ENCODE measurements at regions not wholly inside any gene's neighbourhood (a gene's known extent, or its start where the extent isn't known, plus 50 kb on each side); places are given as distances from the start of the nearest gene placed in this dataset.

- no peak overlapping the region for H3K27ac Mint-ChIP-seq
- no peak overlapping the region for H3K4me3 Mint-ChIP-seq
- DNase-seq (ENCODE audit: low spot score) = no peak
- no peaks in the 10 kb centered on the region for H3K27me3 Mint-ChIP-seq (ENCODE audit: insufficient read depth)
- no peaks in the 10 kb centered on the region for H3K9me3 Mint-ChIP-seq
- H3K36me3 Mint-ChIP-seq (ENCODE audit: low read depth) = no peaks in the 10 kb centered on the region
- no peaks in the 10 kb centered on the region for H3K4me1 Mint-ChIP-seq (ENCODE audit: low read depth)
- intact Hi-C loops (cut with micrococcal nuclease) = no loop called here
These were observed 158.9 kb upstream of the PROX1 start for GRCh38 chr1:213828867-213829266.

- intact Hi-C loops (cut with micrococcal nuclease) = no loop called here
- Mint-ChIP-seq H3K4me3 (no peak overlapping the region), H3K27me3 (ENCODE audit: insufficient read depth) (no peaks in the 10 kb centered on the region), H3K36me3 (ENCODE audit: low read depth) (no peaks in the 10 kb centered on the region), H3K27ac (no peak overlapping the region), H3K9me3 (no peaks in the 10 kb centered on the region), H3K4me1 (ENCODE audit: low read depth) (no peaks in the 10 kb centered on the region)
- no peak for DNase-seq (ENCODE audit: low spot score)
These were observed 158.0 kb upstream of the PROX1 start for GRCh38 chr1:213829780-213830179.

- intact Hi-C loops (cut with micrococcal nuclease) = no loop called here
These were observed 157.4 kb upstream of the PROX1 start for GRCh38 chr1:213830371-213830770.

GRCh38 chr1:213840575-213840974, 147.2 kb upstream of the PROX1 start:
- H3K27ac Mint-ChIP-seq = no peak overlapping the region
- no peaks in the 10 kb centered on the region for H3K9me3 Mint-ChIP-seq
- intact Hi-C loops (cut with micrococcal nuclease) = no loop called here
- H3K4me3 Mint-ChIP-seq = no peak overlapping the region
- DNase-seq (ENCODE audit: low spot score) = no peak
- no peaks in the 10 kb centered on the region for H3K36me3 Mint-ChIP-seq (ENCODE audit: low read depth)
- no peaks in the 10 kb centered on the region for H3K27me3 Mint-ChIP-seq (ENCODE audit: insufficient read depth)
- H3K4me1 Mint-ChIP-seq (ENCODE audit: low read depth) = no peaks in the 10 kb centered on the region

More at GRCh38 chr1:213830371-213830770, 157.4 kb upstream of the PROX1 start:
- Mint-ChIP-seq H3K4me3 (no peak overlapping the region), H3K27me3 (ENCODE audit: insufficient read depth) (no peaks in the 10 kb centered on the region), H3K36me3 (ENCODE audit: low read depth) (no peaks in the 10 kb centered on the region), H3K9me3 (no peaks in the 10 kb centered on the region), H3K4me1 (ENCODE audit: low read depth) (no peaks in the 10 kb centered on the region), H3K27ac (no peak overlapping the region)
- no peak for DNase-seq (ENCODE audit: low spot score)

GRCh38 chr1:213844632-213845031, 143.1 kb upstream of the PROX1 start:
- intact Hi-C loops (cut with micrococcal nuclease) = no loop called here
- DNase-seq (ENCODE audit: low spot score) = no peak
- no peaks in the 10 kb centered on the region for H3K27me3 Mint-ChIP-seq (ENCODE audit: insufficient read depth)
- H3K27ac Mint-ChIP-seq = no peak overlapping the region
- H3K4me1 Mint-ChIP-seq (ENCODE audit: low read depth) = no peaks in the 10 kb centered on the region
- H3K9me3 Mint-ChIP-seq = no peaks in the 10 kb centered on the region
- no peak overlapping the region for H3K4me3 Mint-ChIP-seq
- H3K36me3 Mint-ChIP-seq (ENCODE audit: low read depth) = no peaks in the 10 kb centered on the region

GRCh38 chr1:213852107-213852506, 135.7 kb upstream of the PROX1 start:
- no peaks in the 10 kb centered on the region for H3K27me3 Mint-ChIP-seq (ENCODE audit: insufficient read depth)
- H3K9me3 Mint-ChIP-seq = no peaks in the 10 kb centered on the region
- intact Hi-C loops (cut with micrococcal nuclease) = no loop called here
- H3K27ac Mint-ChIP-seq = no peak overlapping the region
- no peak for DNase-seq (ENCODE audit: low spot score)
- H3K4me3 Mint-ChIP-seq = no peak overlapping the region
- H3K4me1 Mint-ChIP-seq (ENCODE audit: low read depth) = no peaks in the 10 kb centered on the region
- no peaks in the 10 kb centered on the region for H3K36me3 Mint-ChIP-seq (ENCODE audit: low read depth)

- Mint-ChIP-seq H3K4me3 (no peak overlapping the region), H3K36me3 (ENCODE audit: low read depth) (no peaks in the 10 kb centered on the region), H3K27ac (no peak overlapping the region), H3K4me1 (ENCODE audit: low read depth) (no peaks in the 10 kb centered on the region), H3K9me3 (no peaks in the 10 kb centered on the region), H3K27me3 (ENCODE audit: insufficient read depth) (no peaks in the 10 kb centered on the region)
- intact Hi-C loops (cut with micrococcal nuclease) = no loop called here
- no peak for DNase-seq (ENCODE audit: low spot score)
These were observed 129.2 kb upstream of the PROX1 start for GRCh38 chr1:213858581-213858980.

GRCh38 chr1:213861841-213862240, 125.9 kb upstream of the PROX1 start:
- no peak overlapping the region for H3K27ac Mint-ChIP-seq
- no peaks in the 10 kb centered on the region for H3K36me3 Mint-ChIP-seq (ENCODE audit: low read depth)
- no peak overlapping the region for H3K4me3 Mint-ChIP-seq
- no peaks in the 10 kb centered on the region for H3K27me3 Mint-ChIP-seq (ENCODE audit: insufficient read depth)
- intact Hi-C loops (cut with micrococcal nuclease) = no loop called here
- no peak for DNase-seq (ENCODE audit: low spot score)
- no peaks in the 10 kb centered on the region for H3K9me3 Mint-ChIP-seq
- H3K4me1 Mint-ChIP-seq (ENCODE audit: low read depth) = no peaks in the 10 kb centered on the region

GRCh38 chr1:213864091-213864490, 123.7 kb upstream of the PROX1 start:
- H3K36me3 Mint-ChIP-seq (ENCODE audit: low read depth) = no peaks in the 10 kb centered on the region
- DNase-seq (ENCODE audit: low spot score) = no peak
- no peak overlapping the region for H3K4me3 Mint-ChIP-seq
- H3K27ac Mint-ChIP-seq = no peak overlapping the region
- intact Hi-C loops (cut with micrococcal nuclease) = no loop called here
- H3K4me1 Mint-ChIP-seq (ENCODE audit: low read depth) = no peaks in the 10 kb centered on the region
- H3K9me3 Mint-ChIP-seq = no peaks in the 10 kb centered on the region
- no peaks in the 10 kb centered on the region for H3K27me3 Mint-ChIP-seq (ENCODE audit: insufficient read depth)

- DNase-seq (ENCODE audit: low spot score) = no peak
- no peak overlapping the region for H3K27ac Mint-ChIP-seq
- H3K4me3 Mint-ChIP-seq = no peak overlapping the region
- intact Hi-C loops (cut with micrococcal nuclease) = no loop called here
- no peaks in the 10 kb centered on the region for H3K36me3 Mint-ChIP-seq (ENCODE audit: low read depth)
- no peaks in the 10 kb centered on the region for H3K4me1 Mint-ChIP-seq (ENCODE audit: low read depth)
- H3K9me3 Mint-ChIP-seq = no peaks in the 10 kb centered on the region
- H3K27me3 Mint-ChIP-seq (ENCODE audit: insufficient read depth) = no peaks in the 10 kb centered on the region
These were observed 119.3 kb upstream of the PROX1 start for GRCh38 chr1:213868482-213868881.

GRCh38 chr1:213871179-213871578, 116.6 kb upstream of the PROX1 start:
- Mint-ChIP-seq H3K4me1 (ENCODE audit: low read depth) (no peaks in the 10 kb centered on the region), H3K27me3 (ENCODE audit: insufficient read depth) (no peaks in the 10 kb centered on the region), H3K36me3 (ENCODE audit: low read depth) (no peaks in the 10 kb centered on the region), H3K27ac (no peak overlapping the region), H3K9me3 (no peaks in the 10 kb centered on the region), H3K4me3 (no peak overlapping the region)
- intact Hi-C loops (cut with micrococcal nuclease) = no loop called here
- no peak for DNase-seq (ENCODE audit: low spot score)

- H3K9me3 Mint-ChIP-seq = no peaks in the 10 kb centered on the region
- intact Hi-C loops (cut with micrococcal nuclease) = no loop called here
- H3K36me3 Mint-ChIP-seq (ENCODE audit: low read depth) = no peaks in the 10 kb centered on the region
- H3K4me1 Mint-ChIP-seq (ENCODE audit: low read depth) = no peaks in the 10 kb centered on the region
- H3K27ac Mint-ChIP-seq = no peak overlapping the region
- no peak for DNase-seq (ENCODE audit: low spot score)
- H3K27me3 Mint-ChIP-seq (ENCODE audit: insufficient read depth) = no peaks in the 10 kb centered on the region
- H3K4me3 Mint-ChIP-seq = no peak overlapping the region
These were observed 113.0 kb upstream of the PROX1 start for GRCh38 chr1:213874789-213875188.

GRCh38 chr1:213876531-213876930, 111.2 kb upstream of the PROX1 start:
- no peaks in the 10 kb centered on the region for H3K27me3 Mint-ChIP-seq (ENCODE audit: insufficient read depth)
- H3K4me3 Mint-ChIP-seq = no peak overlapping the region
- H3K9me3 Mint-ChIP-seq = no peaks in the 10 kb centered on the region
- DNase-seq (ENCODE audit: low spot score) = no peak
- H3K4me1 Mint-ChIP-seq (ENCODE audit: low read depth) = no peaks in the 10 kb centered on the region
- no peak overlapping the region for H3K27ac Mint-ChIP-seq
- H3K36me3 Mint-ChIP-seq (ENCODE audit: low read depth) = no peaks in the 10 kb centered on the region
- intact Hi-C loops (cut with micrococcal nuclease) = no loop called here

- DNase-seq (ENCODE audit: low spot score) = no peak
These were observed 104.2 kb upstream of the PROX1 start for GRCh38 chr1:213883618-213884017.

More at GRCh38 chr1:213883618-213884017, 104.2 kb upstream of the PROX1 start:
- intact Hi-C loops (cut with micrococcal nuclease) = no loop called here
- H3K9me3 Mint-ChIP-seq = no peaks in the 10 kb centered on the region
- H3K36me3 Mint-ChIP-seq (ENCODE audit: low read depth) = no peaks in the 10 kb centered on the region
- no peaks in the 10 kb centered on the region for H3K27me3 Mint-ChIP-seq (ENCODE audit: insufficient read depth)
- no peak overlapping the region for H3K4me3 Mint-ChIP-seq
- no peaks in the 10 kb centered on the region for H3K4me1 Mint-ChIP-seq (ENCODE audit: low read depth)
- H3K27ac Mint-ChIP-seq = no peak overlapping the region
